ENCODE measurements at regions not wholly inside any gene's neighbourhood (a gene's known extent, or its start where the extent isn't known, plus 50 kb on each side); places are given as distances from the start of the nearest gene placed in this dataset.

DNA sequence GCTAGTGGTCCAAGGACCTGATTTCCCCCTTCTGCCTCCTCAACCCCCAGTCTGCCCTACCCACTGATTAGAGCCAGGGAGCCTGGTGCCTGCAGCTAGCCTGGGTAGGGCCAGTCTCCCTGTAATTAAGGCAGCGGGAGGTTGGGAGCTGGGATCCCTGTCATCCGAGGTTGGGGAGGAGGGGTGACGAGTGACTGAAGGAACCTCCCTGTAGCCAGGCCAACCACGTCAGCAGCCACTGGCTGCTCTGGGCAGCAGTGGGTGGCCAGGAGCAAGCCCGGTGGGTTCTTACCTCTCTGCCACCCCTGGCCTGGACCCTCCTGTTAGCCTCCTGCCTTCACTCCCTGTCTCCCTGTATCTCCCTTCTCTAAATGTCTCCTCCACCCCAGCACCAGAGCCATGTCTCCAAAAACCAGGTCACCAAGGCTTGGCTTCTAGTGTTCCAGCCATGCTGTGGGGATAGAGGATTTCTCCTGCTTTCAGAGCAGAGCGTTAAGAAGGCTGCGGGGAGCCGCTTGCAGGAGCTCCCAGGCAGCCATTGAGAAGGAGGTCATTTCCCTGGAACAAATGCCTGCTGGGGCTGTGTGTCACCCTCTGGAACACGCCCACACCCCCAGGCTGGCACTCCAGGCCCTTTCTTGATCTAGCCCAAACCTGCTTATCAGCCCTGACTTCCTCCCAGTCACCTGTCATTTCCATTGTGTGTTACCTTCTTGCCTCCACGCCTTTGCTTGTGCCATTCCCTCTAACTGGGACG lies 65.0 kb upstream of the GGTA1 start:
- no peak overlapping the region for H3K27ac Mint-ChIP-seq
- no peaks in the 10 kb centered on the region for H3K4me1 Mint-ChIP-seq (ENCODE audit: low read depth)
- H3K27me3 Mint-ChIP-seq: peaks cover 8% of the 10 kb centered on the region
- H3K9me3 Mint-ChIP-seq: no peaks in the 10 kb centered on the region
- no peaks in the 10 kb centered on the region for H3K36me3 Mint-ChIP-seq (ENCODE audit: low read depth)
- no peak overlapping the region for H3K4me3 Mint-ChIP-seq
- DNase-seq: no peak

DNA sequence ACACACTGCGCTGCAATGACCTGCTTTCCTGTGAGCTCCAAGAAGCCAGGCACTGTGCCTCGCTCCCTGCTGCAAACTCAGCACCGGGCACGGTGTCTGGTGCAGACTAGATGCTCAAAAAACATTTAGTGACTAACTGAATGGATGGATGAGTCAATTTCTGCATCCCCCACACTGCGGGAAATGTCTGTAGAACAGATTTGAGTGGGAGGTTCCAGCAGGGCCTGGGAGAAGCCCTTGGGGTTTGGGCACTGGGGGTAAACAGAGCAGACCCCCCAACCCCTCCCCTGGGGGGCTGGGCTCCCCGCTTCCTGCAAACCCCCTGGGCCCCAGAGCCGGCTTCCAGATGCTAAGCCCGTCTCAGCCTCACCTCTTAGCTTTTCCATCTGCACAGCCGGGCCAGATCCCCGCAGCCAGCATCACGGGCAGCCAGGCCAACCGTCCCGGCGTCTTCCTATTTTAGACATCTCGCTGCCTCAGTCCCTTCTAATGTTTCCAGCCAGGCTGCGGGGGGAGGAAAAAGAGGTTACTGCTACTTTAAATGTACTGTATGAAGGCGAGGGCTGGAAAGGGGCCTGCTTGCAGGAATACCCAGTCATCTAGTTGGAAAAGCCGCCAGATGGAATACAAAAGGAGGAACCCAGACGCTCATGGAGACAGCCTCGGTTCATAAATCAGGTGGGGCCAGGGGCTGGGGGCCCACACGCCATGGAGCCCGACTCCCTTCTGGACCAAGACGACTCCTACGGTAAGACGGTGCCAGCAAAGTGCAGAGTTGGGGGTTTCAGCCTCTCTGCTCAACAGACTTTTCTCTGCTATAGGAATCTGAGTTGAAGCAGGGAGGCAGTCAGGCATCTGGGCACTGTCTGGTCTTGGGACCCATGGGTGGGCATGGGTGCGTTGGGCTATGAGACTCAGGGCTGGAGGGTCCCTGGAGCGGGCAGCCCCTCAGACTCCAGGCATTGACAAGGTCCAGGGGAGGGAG lies 67.1 kb upstream of the GGTA1 start:
- Mint-ChIP-seq H3K36me3 (ENCODE audit: low read depth) (no peaks in the 10 kb centered on the region), H3K27me3 (peaks cover 8% of the 10 kb centered on the region), H3K27ac (no peak overlapping the region), H3K4me1 (ENCODE audit: low read depth) (no peaks in the 10 kb centered on the region), H3K9me3 (no peaks in the 10 kb centered on the region), H3K4me3 (no peak overlapping the region)
- no peak for DNase-seq

DNA sequence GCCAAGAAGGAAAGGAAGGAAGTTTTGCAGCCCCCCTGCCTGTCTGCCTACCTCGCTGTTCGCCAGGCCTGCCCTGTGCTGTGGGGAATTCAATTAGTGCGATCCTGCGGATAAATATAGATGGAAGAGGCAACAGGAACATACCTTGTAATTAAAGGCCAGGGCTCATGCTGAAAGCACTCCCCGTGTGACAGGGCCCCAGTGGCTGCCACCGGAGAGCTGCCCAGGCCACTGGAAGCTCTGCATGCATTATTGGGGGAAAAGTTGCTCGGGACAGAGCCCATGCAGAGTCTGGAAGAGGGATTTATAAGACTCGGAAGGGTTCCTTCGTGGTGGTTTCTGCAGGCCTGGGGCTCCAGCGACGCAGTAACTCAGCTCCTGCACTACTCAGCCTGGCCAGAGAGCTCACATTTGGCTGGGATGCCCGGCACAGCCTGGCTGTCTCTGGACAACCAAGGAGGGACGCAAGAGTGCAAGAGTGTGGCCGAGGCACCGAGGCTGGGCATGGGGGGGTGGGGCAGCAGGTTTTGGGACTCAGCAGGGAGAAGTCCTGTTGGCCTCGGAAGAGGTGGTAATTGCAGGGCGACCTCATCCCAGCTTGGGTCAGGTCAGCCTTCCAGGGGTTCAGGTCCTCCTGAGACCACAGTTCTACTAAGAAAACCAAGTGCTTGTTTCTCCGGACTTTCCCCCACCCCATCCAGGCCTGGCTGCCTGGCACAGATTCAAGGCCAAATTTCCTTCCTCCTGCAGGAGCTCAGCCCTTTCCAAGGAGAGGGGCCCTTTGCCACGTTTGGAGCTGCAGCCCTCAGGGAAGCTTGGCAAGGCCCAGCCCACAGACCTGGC lies 68.1 kb upstream of the GGTA1 start:
- H3K27me3 Mint-ChIP-seq: peaks cover 8% of the 10 kb centered on the region
- no peaks in the 10 kb centered on the region for H3K9me3 Mint-ChIP-seq
- no peak overlapping the region for H3K27ac Mint-ChIP-seq
- no peak for DNase-seq
- H3K4me3 Mint-ChIP-seq: no peak overlapping the region
- no peaks in the 10 kb centered on the region for H3K36me3 Mint-ChIP-seq (ENCODE audit: low read depth)
- H3K4me1 Mint-ChIP-seq (ENCODE audit: low read depth): no peaks in the 10 kb centered on the region

DNA sequence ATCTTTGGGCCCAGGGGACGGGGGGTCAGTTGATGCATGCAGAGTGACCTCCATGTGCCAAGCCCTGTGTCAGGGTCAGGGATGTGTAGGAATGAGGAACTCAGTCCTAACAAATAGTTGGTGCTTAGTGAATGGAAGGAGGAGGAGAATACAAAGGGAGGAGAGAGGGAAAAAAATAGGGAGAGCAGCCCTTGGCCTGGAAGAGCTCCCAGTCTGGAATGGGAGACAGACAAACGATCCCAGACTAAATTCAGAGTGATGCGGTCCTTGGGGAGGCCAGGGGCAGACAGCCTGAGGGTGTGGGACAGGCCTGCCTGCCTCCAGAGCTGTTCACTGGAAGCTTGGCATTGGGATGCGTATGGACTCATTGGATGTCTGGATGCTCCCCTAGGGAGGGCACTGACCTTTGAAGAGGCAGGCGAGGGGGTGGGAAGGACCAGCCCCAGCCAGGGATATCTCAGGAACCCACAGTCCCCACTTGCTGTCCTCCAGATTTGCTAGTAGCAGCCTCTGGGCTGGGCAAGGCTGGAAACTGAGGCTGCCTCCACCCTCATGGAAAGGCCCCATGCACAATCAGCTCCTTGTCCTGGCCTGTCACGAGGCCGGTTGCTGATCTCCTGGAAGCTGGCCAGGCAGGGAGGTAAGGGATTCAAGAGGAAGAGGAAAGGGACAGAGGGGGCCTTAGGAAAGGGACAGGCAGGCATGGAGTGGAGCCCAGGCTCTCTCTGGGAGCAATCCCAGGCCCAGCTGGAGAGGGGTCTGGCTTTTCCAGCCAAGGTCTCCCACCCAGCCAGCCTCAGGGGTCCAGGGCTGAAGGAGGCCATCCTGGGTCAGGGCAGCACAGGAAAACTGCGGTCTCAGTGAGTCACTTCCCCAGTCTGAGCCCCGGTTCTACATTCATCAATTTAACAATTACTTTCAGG lies 69.0 kb upstream of the GGTA1 start:
- no peaks in the 10 kb centered on the region for H3K36me3 Mint-ChIP-seq (ENCODE audit: low read depth)
- no peak overlapping the region for H3K27ac Mint-ChIP-seq
- no peaks in the 10 kb centered on the region for H3K4me1 Mint-ChIP-seq (ENCODE audit: low read depth)
- no peaks in the 10 kb centered on the region for H3K9me3 Mint-ChIP-seq
- DNase-seq: no peak
- H3K27me3 Mint-ChIP-seq: peaks cover 8% of the 10 kb centered on the region
- no peak overlapping the region for H3K4me3 Mint-ChIP-seq

DNA sequence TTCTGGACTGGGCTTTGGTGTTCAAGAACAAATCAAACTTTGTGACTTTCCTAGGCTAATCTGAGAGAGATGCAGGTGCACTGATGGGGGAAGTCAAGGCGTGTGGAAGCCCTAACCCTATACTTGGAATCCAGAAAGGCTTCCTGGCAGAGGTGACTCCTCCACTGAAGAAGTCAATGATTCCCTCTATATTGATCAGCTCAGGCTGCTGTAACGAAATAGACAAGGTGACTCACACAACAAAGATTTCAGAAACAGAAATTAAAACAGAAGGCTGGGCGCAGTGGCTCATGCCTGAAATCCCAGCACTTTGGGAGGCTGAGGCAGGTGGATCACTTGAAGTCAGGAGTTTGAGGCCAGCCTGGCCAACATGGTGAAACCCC lies 69.6 kb upstream of the GGTA1 start:
- no peak for DNase-seq
- H3K27ac Mint-ChIP-seq: no peak overlapping the region
- no peaks in the 10 kb centered on the region for H3K9me3 Mint-ChIP-seq
- no peaks in the 10 kb centered on the region for H3K36me3 Mint-ChIP-seq (ENCODE audit: low read depth)
- H3K4me1 Mint-ChIP-seq (ENCODE audit: low read depth): no peaks in the 10 kb centered on the region
- peaks cover 8% of the 10 kb centered on the region for H3K27me3 Mint-ChIP-seq
- no peak overlapping the region for H3K4me3 Mint-ChIP-seq

GRCh38 chr9:121572581-121572980 lies 72.9 kb upstream of the GGTA1 start:
- no peak overlapping the region for H3K27ac Mint-ChIP-seq
- DNase-seq: no peak
- H3K27me3 Mint-ChIP-seq: peaks cover under 1% of the 10 kb centered on the region
- H3K4me1 Mint-ChIP-seq (ENCODE audit: low read depth): no peaks in the 10 kb centered on the region
- H3K4me3 Mint-ChIP-seq: no peak overlapping the region
- H3K36me3 Mint-ChIP-seq (ENCODE audit: low read depth): no peaks in the 10 kb centered on the region
- H3K9me3 Mint-ChIP-seq: no peaks in the 10 kb centered on the region

- Mint-ChIP-seq H3K9me3 (no peaks in the 10 kb centered on the region), H3K27me3 (no peaks in the 10 kb centered on the region), H3K4me1 (ENCODE audit: low read depth) (no peaks in the 10 kb centered on the region)
Measured at GRCh38 chr9:121573717-121574485, 74.3 kb upstream of the GGTA1 start.

DNA sequence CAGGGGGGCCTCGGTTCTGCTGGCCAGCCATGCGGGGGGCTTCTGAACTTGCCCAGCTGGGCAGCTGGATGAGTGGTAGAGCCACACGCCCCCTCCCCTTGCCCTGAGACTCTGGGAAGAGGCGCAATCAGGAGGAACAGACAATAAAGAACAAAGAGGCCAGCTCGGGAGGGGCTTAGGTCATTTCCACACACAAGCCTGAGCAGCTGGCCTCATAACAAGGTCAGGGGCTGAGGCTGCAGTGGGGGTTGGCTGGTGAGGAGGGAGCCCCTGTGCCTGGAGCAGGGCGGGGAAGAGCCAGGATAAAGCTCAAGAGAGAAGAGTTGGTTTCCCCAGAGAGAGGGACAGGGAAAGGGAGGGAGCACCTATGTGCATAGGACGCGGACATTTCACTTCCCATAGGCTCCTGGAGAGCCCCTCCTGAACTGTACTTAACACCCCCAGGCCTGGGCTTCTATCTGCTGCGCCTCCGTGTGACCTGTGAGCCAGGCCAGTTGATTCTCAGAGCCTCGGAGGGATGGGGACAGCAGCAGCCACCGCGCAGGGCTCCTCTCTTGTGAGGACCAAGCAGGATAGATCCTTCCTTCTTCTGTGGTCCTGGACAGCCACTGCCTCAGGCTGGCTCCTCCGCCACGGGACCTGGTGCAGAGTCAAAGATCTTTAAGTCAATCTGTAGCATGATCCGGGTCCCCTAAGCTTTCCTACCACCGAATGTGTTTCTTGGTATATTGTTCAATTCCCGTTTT lies 75.3 kb upstream of the GGTA1 start:
- Mint-ChIP-seq H3K36me3 (ENCODE audit: low read depth) (no peaks in the 10 kb centered on the region), H3K27me3 (no peaks in the 10 kb centered on the region), H3K27ac (no peak overlapping the region)

More at GRCh38 chr9:121573717-121574485, 74.3 kb upstream of the GGTA1 start:
- DNase-seq: no peak
- no peak overlapping the region for H3K4me3 Mint-ChIP-seq
- H3K27ac Mint-ChIP-seq: no peak overlapping the region
- no peaks in the 10 kb centered on the region for H3K36me3 Mint-ChIP-seq (ENCODE audit: low read depth)

GRCh38 chr9:121576281-121577075 lies 75.0 kb upstream of the DAB2IP start:
- Mint-ChIP-seq H3K36me3 (ENCODE audit: low read depth) (no peaks in the 10 kb centered on the region), H3K4me1 (ENCODE audit: low read depth) (no peaks in the 10 kb centered on the region), H3K4me3 (no peak overlapping the region), H3K27ac (no peak overlapping the region), H3K9me3 (no peaks in the 10 kb centered on the region), H3K27me3 (peaks cover 11% of the 10 kb centered on the region)
- DNase-seq: no peak

More for the DNA sequence above, 75.3 kb upstream of the GGTA1 start:
- H3K4me1 Mint-ChIP-seq (ENCODE audit: low read depth): no peaks in the 10 kb centered on the region
- no peak overlapping the region for H3K4me3 Mint-ChIP-seq
- DNase-seq: no peak
- H3K9me3 Mint-ChIP-seq: no peaks in the 10 kb centered on the region

DNA sequence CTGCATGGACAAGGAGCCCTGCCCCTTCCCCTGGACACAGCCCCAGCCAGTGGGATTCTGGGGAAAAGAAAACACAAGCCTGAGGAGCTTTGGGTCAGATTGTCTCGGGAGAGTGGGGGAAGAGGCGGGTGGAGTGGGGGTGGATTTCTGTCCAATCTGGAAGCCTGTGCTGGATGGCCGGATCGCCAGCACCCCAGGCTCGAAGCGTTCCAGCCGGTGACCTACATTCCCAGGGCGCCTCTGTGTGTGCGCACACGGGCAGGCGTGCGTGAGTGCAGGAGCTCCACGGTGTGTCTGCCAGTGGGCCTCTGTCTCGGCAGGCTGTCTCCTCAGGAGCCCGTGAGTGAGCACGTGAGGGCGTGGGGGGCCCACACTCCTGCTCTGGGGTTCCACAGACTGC lies 74.3 kb upstream of the DAB2IP start:
- H3K27ac Mint-ChIP-seq: no peak overlapping the region
- no peaks in the 10 kb centered on the region for H3K9me3 Mint-ChIP-seq
- DNase-seq: no peak
- H3K4me3 Mint-ChIP-seq: no peak overlapping the region
- no peaks in the 10 kb centered on the region for H3K36me3 Mint-ChIP-seq (ENCODE audit: low read depth)
- H3K4me1 Mint-ChIP-seq (ENCODE audit: low read depth): no peaks in the 10 kb centered on the region
- H3K27me3 Mint-ChIP-seq: peaks cover 16% of the 10 kb centered on the region

- Mint-ChIP-seq H3K4me3 (no peak overlapping the region), H3K9me3 (no peaks in the 10 kb centered on the region), H3K27me3 (peaks cover 20% of the 10 kb centered on the region), H3K36me3 (ENCODE audit: low read depth) (no peaks in the 10 kb centered on the region), H3K27ac (no peak overlapping the region), H3K4me1 (ENCODE audit: low read depth) (no peaks in the 10 kb centered on the region)
- DNase-seq: no peak
Measured at GRCh38 chr9:121577572-121577971, 73.9 kb upstream of the DAB2IP start.
